T-helper 17 cell (primary cell): ENCODE measurements at regions not wholly inside any gene's neighbourhood (a gene's known extent, or its start where the extent isn't known, plus 50 kb on each side); places are given as distances from the start of the nearest gene placed in this dataset.
"Not testable (repeated sequence)": the region's sequence is repeated elsewhere in the genome, so short reads cannot be mapped to it uniquely, and the experiment has no call there.

Experiments used
- ATAC-seq: fragments of 150-1000 bp; cut with Tn5 transposase; 2 replicates; pipeline ENCODE4 v1.10.0; 2021; ENCODE audit warnings: mild to moderate bottlenecking, moderate library complexity
- DNase-seq, 3 donors: peaks; one replicate each; pipeline versions ENCODE4 v3.0.0 to v3.0.0-alpha.2; 2020 to 2021
- H3K9me3 ChIP-seq: one replicate; pipeline ENCODE4 v1.7.0; 2013; ENCODE audit warnings: low read length, mild to moderate bottlenecking; ENCODE audit not compliant: control insufficient read depth, poor library complexity, severe bottlenecking
- H3K27ac Mint-ChIP-seq: one replicate; pipeline ENCODE4 v1.8.0; 2022; ENCODE audit warnings: mild to moderate bottlenecking, moderate library complexity, mixed read lengths
- H3K27me3 Mint-ChIP-seq: one replicate; pipeline ENCODE4 v1.8.0; 2022; ENCODE audit warnings: mixed read lengths
- H3K36me3 Mint-ChIP-seq: one replicate; pipeline ENCODE4 v1.8.0; 2022; ENCODE audit warnings: low read depth, mixed read lengths
- H3K4me1 Mint-ChIP-seq: one replicate; pipeline ENCODE4 v1.8.0; 2022; ENCODE audit warnings: mild to moderate bottlenecking, mixed read lengths
- H3K4me3 Mint-ChIP-seq: one replicate; pipeline ENCODE4 v1.8.0; 2022; ENCODE audit warnings: mild to moderate bottlenecking, moderate library complexity, mixed read lengths

DNA sequence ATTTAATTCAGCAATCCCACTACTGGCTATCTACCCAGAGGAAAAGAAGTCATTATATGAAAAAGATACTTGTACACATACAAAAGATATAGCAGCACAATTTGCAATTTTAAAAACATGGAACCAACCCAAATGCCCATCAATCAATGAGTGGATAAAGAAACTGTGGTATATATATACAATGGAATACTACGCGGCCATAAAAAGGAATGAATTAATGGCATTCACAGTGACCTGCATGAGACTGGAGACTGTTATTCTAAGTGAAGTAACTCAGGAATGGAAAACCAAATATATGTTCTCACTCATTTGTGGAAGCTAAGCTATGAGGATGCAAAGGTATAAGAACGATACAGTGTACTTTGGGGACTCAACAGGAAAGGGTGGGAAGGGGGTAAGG, 102.8 kb upstream of the KCNMA1 start:
- H3K9me3 ChIP-seq, DNase-seq, H3K36me3 Mint-ChIP-seq, H3K27me3 Mint-ChIP-seq, H3K4me1 Mint-ChIP-seq, H3K4me3 Mint-ChIP-seq, H3K27ac Mint-ChIP-seq, ATAC-seq: not testable (repeated sequence)

DNA sequence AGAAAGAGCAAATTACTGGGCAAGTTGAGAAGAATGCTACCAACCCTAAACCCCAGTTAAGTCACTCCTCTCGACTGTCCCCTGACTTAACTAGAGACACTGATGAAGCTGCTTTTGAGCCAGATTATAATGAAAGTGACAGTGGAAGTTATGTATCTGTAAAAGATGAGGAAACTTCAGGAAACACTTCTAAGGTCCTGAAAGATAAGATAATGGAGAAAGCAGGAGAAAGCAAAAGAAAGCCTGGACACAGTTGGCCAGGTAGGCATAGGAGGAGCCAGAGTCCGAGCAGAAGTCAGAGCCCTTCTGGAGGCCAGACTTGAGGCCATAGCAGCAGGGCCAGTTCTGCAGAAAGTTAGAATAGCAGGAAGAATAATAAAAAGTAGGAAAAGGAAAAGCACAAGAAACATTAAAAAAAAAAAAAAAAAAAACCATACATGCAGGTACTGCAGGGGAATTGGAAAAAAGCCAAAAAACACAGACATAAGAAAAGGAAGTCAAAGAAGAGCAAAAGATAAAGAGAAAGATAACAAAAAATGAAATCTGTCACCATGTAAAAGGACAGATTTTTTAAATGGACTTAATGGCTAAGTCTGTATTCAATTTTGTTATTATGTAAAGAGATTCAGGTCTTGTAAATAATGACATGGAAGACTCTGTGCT, 101.0 kb upstream of the KCNMA1 start:
- Mint-ChIP-seq H3K4me1 (peaks cover 3% of the 10 kb centered on the region), H3K27me3 (peaks cover 6% of the 10 kb centered on the region), H3K36me3 (no peaks in the 10 kb centered on the region), H3K27ac (no peak overlapping the region), H3K4me3 (no peak overlapping the region)
- H3K9me3 ChIP-seq, result no peaks in the 10 kb centered on the region
- DNase-seq (no peak), ATAC-seq (no peak)

DNA sequence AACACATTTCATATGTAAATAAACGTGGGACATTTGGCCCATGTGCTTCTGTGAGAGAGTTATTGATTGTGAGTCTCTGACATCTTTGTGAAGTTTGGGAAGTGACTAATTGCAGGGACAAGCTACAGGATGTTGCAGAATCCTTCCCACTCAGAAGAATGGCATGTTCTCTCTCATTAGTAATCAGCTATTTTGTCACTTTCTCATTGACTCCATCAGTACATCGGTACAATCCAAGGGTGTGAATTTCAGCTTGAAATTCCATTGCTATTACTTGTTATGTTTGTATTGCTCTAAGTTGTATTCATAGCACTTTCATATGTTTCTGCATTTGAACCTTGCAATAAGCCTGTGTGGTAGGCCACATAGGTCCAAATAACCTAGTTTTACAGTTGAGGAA, 100.0 kb upstream of the KCNMA1 start:
- no peaks in the 10 kb centered on the region for H3K9me3 ChIP-seq
- ATAC-seq (no peak), DNase-seq (no peak)
- Mint-ChIP-seq H3K27me3 (peaks cover 6% of the 10 kb centered on the region), H3K27ac (no peak overlapping the region), H3K36me3 (no peaks in the 10 kb centered on the region), H3K4me1 (peaks cover 3% of the 10 kb centered on the region), H3K4me3 (no peak overlapping the region)

DNA sequence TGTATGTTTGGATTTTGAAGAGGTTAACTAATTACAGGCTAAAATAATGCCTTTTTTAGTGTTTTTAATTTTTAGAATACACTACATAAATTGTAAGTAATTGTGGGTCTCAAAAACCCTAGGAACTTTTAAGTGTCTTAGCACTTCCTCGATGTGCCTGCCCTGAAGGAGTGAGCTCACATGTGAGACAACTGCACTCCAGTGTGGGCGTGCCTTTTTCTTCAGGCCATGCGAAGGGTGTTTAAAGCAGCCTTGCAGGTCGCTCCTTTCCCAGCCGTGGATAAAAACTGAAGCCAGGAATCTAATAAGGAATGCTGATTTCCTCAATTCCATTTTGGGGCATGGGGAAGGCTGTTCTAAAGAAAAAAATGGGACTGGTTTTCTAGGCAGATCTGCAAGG, 97.5 kb upstream of the KCNMA1 start:
- H3K36me3 Mint-ChIP-seq, H3K27ac Mint-ChIP-seq, ATAC-seq, DNase-seq, H3K27me3 Mint-ChIP-seq, H3K9me3 ChIP-seq, H3K4me3 Mint-ChIP-seq, H3K4me1 Mint-ChIP-seq: not testable (repeated sequence)

DNA sequence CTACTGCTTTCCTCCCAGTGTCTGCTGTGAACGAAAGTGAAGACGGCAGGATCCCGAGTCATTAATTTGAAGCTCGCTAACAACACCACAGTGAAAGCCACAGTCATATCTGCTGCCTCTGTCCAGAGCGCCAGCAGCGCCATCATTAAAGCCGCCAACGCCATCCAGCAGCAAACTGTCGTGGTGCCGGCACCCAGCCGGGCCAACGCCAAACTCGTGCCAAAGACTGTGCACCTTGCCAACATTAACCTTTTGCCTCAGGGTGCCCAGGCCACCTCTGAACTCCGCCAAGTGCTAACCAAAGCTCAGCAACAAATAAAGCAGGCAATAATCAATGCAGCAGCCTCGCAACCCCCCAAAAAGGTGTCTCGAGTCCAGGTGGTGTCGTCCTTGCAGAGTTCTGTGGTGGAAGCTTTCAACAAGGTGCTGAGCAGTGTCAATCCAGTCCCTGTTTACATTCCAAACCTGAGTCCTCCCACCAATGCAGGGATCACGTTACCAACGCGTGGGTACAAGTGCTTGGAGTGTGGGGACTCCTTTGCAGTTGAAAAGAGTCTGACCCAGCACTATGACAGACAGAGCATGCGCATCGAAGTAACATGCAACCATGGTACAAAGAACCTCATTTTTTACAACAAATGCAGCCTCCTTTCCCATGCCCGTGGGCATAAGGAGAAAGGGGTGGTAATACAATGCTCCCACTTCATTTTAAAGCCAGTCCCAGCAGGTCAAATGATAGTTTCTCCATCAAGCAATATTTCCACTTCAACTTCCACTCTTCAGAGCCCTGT, 94.8 kb upstream of the KCNMA1 start:
- DNase-seq (no peak), ATAC-seq (no peak)
- Mint-ChIP-seq H3K27ac (no peak overlapping the region), H3K27me3 (peaks cover 6% of the 10 kb centered on the region), H3K36me3 (no peaks in the 10 kb centered on the region), H3K4me3 (no peak overlapping the region), H3K4me1 (peaks cover 3% of the 10 kb centered on the region)
- H3K9me3 ChIP-seq, result no peaks in the 10 kb centered on the region

DNA sequence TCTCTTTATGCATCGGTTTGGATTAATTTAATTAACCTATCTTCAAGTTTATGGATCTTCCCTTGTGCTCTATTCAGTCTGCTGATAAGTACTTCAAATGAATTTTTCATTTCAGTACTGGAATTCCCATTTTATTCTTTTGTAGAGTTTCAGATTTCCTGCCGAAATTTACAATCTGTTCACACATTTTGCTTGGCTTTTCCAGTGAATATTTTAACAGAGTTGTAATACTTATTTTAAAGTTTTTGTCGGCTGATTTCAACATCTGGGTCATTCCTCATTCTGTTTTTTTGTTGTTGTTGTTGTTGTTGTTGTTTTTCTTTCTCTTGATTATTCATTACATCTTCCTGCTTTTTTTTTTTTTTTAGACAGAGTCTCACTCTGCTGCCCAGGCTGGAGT, 89.9 kb upstream of the KCNMA1 start:
- H3K9me3 ChIP-seq, result no peaks in the 10 kb centered on the region
- H3K27me3 Mint-ChIP-seq, result no peaks in the 10 kb centered on the region
- H3K27ac Mint-ChIP-seq, result no peak overlapping the region
- no peak for DNase-seq
- no peaks in the 10 kb centered on the region for H3K36me3 Mint-ChIP-seq
- H3K4me1 Mint-ChIP-seq, result peaks cover 3% of the 10 kb centered on the region
- ATAC-seq, result no peak
- H3K4me3 Mint-ChIP-seq, result no peak overlapping the region

DNA sequence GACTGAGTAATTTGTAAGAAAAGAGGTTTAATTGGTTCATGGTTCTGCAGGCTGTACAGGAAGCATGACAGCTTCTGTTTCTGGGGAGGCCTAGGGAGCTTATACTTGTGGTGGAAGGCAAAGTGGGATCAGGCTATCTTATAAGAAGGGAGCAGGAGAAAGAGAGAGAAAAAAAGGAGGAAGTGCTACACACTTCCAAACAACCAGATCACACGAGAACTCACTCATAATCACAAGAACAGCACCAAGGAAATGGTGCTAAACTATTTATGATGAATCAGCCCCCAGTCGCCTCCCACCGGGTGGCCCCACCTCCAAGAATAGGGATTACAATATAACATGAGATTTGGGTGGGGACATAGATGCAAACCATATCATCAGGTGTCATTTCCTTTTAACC, 89.1 kb upstream of the KCNMA1 start:
- H3K4me3 Mint-ChIP-seq, result no peak overlapping the region
- no peak overlapping the region for H3K27ac Mint-ChIP-seq
- H3K9me3 ChIP-seq, result no peaks in the 10 kb centered on the region
- H3K4me1 Mint-ChIP-seq, result peaks cover 3% of the 10 kb centered on the region
- H3K27me3 Mint-ChIP-seq, result no peaks in the 10 kb centered on the region
- DNase-seq, result no peak
- ATAC-seq, result no peak
- H3K36me3 Mint-ChIP-seq, result no peaks in the 10 kb centered on the region

DNA sequence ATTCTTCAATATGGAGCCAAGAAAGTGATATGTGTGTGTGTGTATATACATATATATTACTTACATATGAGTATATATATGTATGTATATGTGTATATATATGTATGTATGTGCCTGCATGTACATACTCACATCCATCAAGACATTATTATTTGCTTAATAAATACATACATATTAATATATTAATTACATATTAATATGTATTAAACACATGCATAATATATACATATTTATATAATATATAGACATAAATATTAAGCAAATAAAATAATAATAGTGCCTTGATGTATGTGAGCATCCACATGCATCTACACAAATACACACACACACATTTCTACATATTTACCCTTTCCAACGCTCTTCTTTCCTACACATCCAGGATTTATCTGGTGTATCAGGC, 88.7 kb upstream of the KCNMA1 start:
- ATAC-seq (no peak), DNase-seq (no peak)
- Mint-ChIP-seq H3K4me1 (peaks cover 3% of the 10 kb centered on the region), H3K4me3 (no peak overlapping the region), H3K27me3 (no peaks in the 10 kb centered on the region), H3K36me3 (no peaks in the 10 kb centered on the region), H3K27ac (no peak overlapping the region)
- no peaks in the 10 kb centered on the region for H3K9me3 ChIP-seq

DNA sequence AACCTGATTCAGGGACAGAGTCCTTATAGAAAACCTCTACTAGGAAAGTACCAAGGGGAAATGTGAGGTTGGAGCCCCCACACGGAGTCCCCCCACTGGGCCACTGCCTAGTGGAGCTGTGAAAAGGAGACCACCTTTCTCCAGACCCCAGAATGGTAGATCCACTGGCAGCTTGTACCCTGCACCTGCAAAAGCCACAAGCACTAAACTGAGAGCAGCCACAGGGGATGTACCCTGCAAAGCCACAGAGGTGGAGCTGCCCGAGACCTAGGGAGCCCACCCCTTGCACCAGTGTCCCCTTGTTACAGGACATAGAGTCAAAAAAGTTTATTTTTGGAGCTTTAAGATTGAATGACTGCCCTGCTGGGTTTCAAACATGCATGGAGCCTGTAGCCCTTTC, 87.2 kb upstream of the KCNMA1 start:
- Mint-ChIP-seq H3K27me3 (no peaks in the 10 kb centered on the region), H3K4me3 (no peak overlapping the region), H3K4me1 (peaks cover 3% of the 10 kb centered on the region), H3K27ac (no peak overlapping the region), H3K36me3 (no peaks in the 10 kb centered on the region)
- no peak for ATAC-seq
- no peaks in the 10 kb centered on the region for H3K9me3 ChIP-seq
- DNase-seq, result no peak

DNA sequence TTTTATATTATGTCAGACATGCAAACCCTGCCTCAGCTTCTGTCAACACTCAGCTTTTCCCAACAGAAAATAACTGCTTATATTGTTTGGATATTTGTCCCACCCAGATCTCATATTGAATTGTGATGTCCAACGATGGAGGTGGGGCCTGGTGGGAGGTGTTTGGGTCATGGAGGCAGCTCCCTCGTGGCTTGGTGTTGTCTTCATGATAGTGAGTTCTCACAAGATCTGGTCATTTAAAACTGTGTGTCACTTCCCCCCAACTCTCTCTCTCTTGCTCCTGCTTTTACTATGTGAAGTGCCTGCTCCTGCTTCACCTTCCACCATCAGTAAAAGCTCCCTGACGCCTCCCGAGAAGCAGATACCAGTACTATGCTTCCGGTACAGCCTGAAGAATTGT, 85.8 kb upstream of the KCNMA1 start:
- Mint-ChIP-seq H3K4me1 (peaks cover 5% of the 10 kb centered on the region), H3K27ac (no peak overlapping the region), H3K27me3 (peaks cover 11% of the 10 kb centered on the region), H3K36me3 (no peaks in the 10 kb centered on the region), H3K4me3 (no peak overlapping the region)
- ATAC-seq, result no peak
- no peak for DNase-seq
- no peaks in the 10 kb centered on the region for H3K9me3 ChIP-seq

DNA sequence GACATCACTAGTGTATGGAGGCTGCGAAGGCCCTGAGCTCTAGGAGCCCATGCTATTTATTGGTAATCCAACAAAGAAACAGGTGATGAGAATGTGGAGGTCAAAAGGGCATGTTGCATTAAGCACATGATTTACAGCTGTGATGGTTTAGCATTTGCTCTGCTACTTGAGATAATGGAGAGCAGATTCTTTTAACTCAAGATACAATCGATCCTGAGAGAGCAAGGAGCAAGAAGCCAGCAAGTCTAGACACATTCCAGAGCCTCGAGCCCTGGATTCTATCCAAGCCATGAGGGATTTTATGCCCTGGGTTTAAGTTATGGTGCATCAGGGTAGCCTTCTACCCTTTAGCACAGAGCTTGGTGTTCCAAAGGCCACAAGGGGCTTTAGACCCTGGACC, 85.3 kb upstream of the KCNMA1 start:
- peaks cover 16% of the 10 kb centered on the region for H3K27me3 Mint-ChIP-seq
- H3K4me1 Mint-ChIP-seq, H3K4me3 Mint-ChIP-seq, H3K36me3 Mint-ChIP-seq, ATAC-seq, DNase-seq, H3K9me3 ChIP-seq, H3K27ac Mint-ChIP-seq: not testable (repeated sequence)

DNA sequence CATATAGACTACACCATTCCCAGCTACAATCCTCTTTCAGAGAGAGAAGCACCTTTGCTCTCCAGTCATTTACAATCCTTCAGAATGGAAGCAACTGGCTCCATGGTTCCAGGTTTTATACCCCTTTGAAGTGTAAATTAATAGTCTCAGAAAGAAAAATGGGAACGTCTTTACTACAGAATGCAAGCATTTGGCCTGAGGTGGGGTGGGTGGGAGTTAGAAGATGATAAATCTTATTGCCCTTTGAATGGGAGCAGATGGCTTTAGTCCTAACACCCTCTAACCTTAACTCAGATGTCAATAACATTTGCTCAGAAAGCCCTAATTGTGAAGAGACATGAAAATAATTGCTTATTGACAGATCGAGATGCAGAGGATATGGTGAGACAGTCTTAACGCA, 84.2 kb upstream of the KCNMA1 start:
- Mint-ChIP-seq H3K27ac (no peak overlapping the region), H3K4me1 (peaks cover 2% of the 10 kb centered on the region), H3K4me3 (no peak overlapping the region), H3K36me3 (no peaks in the 10 kb centered on the region), H3K27me3 (peaks cover 19% of the 10 kb centered on the region)
- no peak for ATAC-seq
- H3K9me3 ChIP-seq, result no peaks in the 10 kb centered on the region
- DNase-seq, result no peak

DNA sequence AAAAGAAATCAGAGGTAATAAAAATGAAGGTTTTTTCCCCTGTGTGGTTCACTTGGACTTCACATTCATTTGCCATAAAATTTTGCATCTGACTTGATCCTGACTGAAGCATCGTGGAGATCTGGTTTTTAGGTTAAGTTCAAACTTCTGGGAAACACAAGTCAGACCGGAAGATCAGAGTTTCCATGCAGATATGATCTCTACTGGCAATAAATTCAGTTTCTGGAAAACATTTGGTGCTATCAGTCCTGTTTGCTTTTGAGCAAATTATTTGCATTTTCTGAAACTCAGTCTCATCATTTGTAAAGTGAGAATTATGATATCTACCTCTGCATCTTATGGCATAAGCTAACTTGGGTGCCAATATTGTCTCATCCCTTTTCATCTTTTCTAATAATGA, 81.3 kb upstream of the KCNMA1 start:
- H3K27me3 Mint-ChIP-seq, result peaks cover 20% of the 10 kb centered on the region
- no peak for ATAC-seq

DNA sequence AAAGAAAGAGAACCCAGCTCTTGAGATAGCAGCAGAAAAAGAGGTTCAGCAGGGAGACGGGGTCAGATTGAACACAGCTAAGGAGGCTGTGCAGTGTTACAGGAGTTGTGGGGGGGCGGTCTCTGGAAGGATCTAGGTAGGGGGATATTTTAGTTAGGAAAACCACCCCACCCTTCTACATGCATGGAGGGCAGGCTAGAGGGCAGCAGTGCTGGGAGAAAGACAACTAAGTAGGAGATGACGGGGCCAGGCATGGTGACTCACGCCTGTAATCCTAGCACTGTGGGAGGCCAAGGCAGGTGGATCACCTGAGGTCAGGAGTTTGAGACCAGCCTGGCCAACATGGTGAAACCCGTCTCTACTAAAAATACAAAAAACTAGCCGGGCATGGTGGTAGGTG, 80.7 kb upstream of the KCNMA1 start:
- DNase-seq, H3K4me3 Mint-ChIP-seq, ATAC-seq, H3K36me3 Mint-ChIP-seq, H3K4me1 Mint-ChIP-seq, H3K27ac Mint-ChIP-seq, H3K9me3 ChIP-seq: not testable (repeated sequence)
- peaks cover 27% of the 10 kb centered on the region for H3K27me3 Mint-ChIP-seq

More for the DNA sequence above, 81.3 kb upstream of the KCNMA1 start:
- H3K36me3 Mint-ChIP-seq, result no peaks in the 10 kb centered on the region
- no peaks in the 10 kb centered on the region for H3K9me3 ChIP-seq
- peaks cover 2% of the 10 kb centered on the region for H3K4me1 Mint-ChIP-seq
- no peak overlapping the region for H3K27ac Mint-ChIP-seq
- H3K4me3 Mint-ChIP-seq, result no peak overlapping the region
- DNase-seq, result no peak
